ENCODE measurements at regions not wholly inside any gene's neighbourhood (a gene's known extent, or its start where the extent isn't known, plus 50 kb on each side); places are given as distances from the start of the nearest gene placed in this dataset.

DNA sequence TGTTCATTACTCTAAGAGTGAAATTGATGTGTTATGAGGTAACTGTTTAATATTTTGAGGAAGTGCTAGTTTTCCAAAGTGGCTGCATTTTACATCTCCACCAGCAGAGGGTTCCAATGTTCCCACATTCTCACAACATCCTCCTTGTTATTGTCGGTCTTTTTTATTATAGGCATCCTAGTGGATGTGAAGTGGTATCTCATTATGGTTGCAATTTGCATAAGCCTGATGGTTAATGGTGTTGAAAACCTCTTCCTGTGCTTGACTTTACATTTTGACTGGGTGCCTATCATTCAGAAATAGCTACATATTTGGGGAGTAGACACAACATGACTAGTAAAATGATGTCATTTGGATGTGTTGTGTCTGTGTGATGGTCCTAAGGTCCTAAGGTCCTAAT lies 143.6 kb downstream of the MRPS30 start:
- TF ChIP-seq EZH2 (IDR thresholded peaks at IDR 0.05; ENCODE audit: low read depth): no peak
- TF ChIP-seq, protein P1, sequence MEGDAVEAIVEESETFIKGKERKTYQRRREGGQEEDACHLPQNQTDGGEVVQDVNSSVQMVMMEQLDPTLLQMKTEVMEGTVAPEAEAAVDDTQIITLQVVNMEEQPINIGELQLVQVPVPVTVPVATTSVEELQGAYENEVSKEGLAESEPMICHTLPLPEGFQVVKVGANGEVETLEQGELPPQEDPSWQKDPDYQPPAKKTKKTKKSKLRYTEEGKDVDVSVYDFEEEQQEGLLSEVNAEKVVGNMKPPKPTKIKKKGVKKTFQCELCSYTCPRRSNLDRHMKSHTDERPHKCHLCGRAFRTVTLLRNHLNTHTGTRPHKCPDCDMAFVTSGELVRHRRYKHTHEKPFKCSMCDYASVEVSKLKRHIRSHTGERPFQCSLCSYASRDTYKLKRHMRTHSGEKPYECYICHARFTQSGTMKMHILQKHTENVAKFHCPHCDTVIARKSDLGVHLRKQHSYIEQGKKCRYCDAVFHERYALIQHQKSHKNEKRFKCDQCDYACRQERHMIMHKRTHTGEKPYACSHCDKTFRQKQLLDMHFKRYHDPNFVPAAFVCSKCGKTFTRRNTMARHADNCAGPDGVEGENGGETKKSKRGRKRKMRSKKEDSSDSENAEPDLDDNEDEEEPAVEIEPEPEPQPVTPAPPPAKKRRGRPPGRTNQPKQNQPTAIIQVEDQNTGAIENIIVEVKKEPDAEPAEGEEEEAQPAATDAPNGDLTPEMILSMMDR (conservative IDR thresholded peaks at IDR 0.05): peak; percentile 92
